ENCODE measurements at regions not wholly inside any gene's neighbourhood (a gene's known extent, or its start where the extent isn't known, plus 50 kb on each side); places are given as distances from the start of the nearest gene placed in this dataset.

GRCh38 chr19:31496076-31496475 lies 146.8 kb upstream of the TSHZ3 start:
- Histone ChIP-seq H3K9me2 (replicated peaks; ENCODE audit: insufficient read depth, low read length) (no peaks in the 10 kb centered on the region), H3K27ac (ENCODE audit: low read length) (no peak overlapping the region), H3K4me3 (ENCODE audit: low read length) (no peak overlapping the region), H3K27me3 (replicated peaks; ENCODE audit: insufficient read depth, low read length) (peaks cover 19% of the 10 kb centered on the region), H3K9me3 (replicated peaks; ENCODE audit: insufficient read depth, low read length) (no peaks in the 10 kb centered on the region), H3K79me2 (ENCODE audit: low read length) (no peaks in the 10 kb centered on the region), H4K20me1 (ENCODE audit: insufficient read depth, low read length) (no peaks in the 10 kb centered on the region), H3F3A (ENCODE audit: insufficient read depth, low read length) (no peaks in the 10 kb centered on the region), H3K4me1 (ENCODE audit: low read length) (no peaks in the 10 kb centered on the region), H2AFZ (ENCODE audit: low read length) (no peak overlapping the region), H3K9ac (ENCODE audit: low read length) (no peak overlapping the region), H3K4me2 (ENCODE audit: low read depth, low read length) (no peak overlapping the region), H3K36me3 (replicated peaks; ENCODE audit: insufficient read depth, low read length) (no peaks in the 10 kb centered on the region)
- DNase-seq = no peak
- TF ChIP-seq CTCF (IDR thresholded peaks at IDR 0.05; ENCODE audit: low read length) (no peak), EZH2 (optimal IDR thresholded peaks at IDR 0.05; ENCODE audit: low read depth, low read length) (no peak), EZH2phosphoT487 (IDR thresholded peaks at IDR 0.05; ENCODE audit: low read length) (no peak)

DNA sequence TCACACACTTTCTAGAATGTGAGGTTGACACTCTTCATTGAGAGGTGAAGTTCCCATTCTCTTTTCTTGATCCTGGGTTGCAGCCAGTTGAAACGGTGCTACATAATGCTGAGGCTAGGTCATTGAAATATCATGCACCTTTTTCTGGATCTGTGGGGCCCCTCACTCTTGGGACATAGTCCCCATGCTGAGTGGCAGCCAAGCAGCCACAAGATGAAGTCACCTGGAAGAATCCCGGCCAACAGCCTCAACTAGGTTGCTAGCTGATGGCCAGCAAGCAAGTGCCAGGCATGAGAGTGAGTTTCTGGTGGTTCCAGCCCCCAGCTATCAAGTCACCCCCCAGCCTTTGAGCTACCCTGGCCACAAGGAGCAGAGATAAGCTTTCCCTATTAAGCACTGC lies 148.5 kb upstream of the TSHZ3 start:
- TF ChIP-seq EZH2 (optimal IDR thresholded peaks at IDR 0.05; ENCODE audit: low read depth, low read length) (no peak), CTCF (IDR thresholded peaks at IDR 0.05; ENCODE audit: low read length) (no peak), EZH2phosphoT487 (IDR thresholded peaks at IDR 0.05; ENCODE audit: low read length) (no peak)
- no peaks in the 10 kb centered on the region for H3K36me3 ChIP-seq (replicated peaks; ENCODE audit: insufficient read depth, low read length)

DNA sequence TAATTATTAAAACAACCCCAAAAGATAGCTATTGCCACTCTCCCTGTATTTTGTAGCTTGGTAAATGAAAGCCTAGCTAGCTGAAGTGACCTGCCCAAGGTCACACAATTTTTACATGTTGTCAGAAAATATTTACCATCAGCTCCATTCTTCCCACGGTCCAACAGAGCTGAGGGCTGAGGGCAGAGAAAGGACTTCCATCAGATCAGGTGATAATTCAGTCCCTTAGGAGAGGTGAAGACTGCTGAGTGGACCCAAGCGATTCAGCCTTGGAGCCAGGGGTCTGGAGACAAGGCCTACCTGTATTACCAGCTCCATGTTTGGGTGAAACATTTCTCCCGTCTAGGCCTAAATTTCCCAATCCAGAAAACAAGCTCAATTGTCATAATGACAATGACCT lies 149.5 kb upstream of the TSHZ3 start:
- H2AFZ ChIP-seq (ENCODE audit: low read length) = no peak overlapping the region

More for the DNA sequence above, 148.5 kb upstream of the TSHZ3 start:
- H3K4me2 ChIP-seq (ENCODE audit: low read depth, low read length) = no peak overlapping the region
- no peaks in the 10 kb centered on the region for H3F3A ChIP-seq (ENCODE audit: insufficient read depth, low read length)
- H3K9me3 ChIP-seq (replicated peaks; ENCODE audit: insufficient read depth, low read length) = no peaks in the 10 kb centered on the region
- H3K9ac ChIP-seq (ENCODE audit: low read length) = no peak overlapping the region
- H3K27ac ChIP-seq (ENCODE audit: low read length) = no peak overlapping the region
- H3K79me2 ChIP-seq (ENCODE audit: low read length) = no peaks in the 10 kb centered on the region
- H4K20me1 ChIP-seq (ENCODE audit: insufficient read depth, low read length) = no peaks in the 10 kb centered on the region
- no peaks in the 10 kb centered on the region for H3K9me2 ChIP-seq (replicated peaks; ENCODE audit: insufficient read depth, low read length)
- no peak overlapping the region for H3K4me3 ChIP-seq (ENCODE audit: low read length)
- H3K4me1 ChIP-seq (ENCODE audit: low read length) = no peaks in the 10 kb centered on the region
- no peak overlapping the region for H2AFZ ChIP-seq (ENCODE audit: low read length)
- H3K27me3 ChIP-seq (replicated peaks; ENCODE audit: insufficient read depth, low read length) = peaks cover 16% of the 10 kb centered on the region
- DNase-seq = no peak

More for the DNA sequence above, 149.5 kb upstream of the TSHZ3 start:
- no peaks in the 10 kb centered on the region for H3K9me3 ChIP-seq (replicated peaks; ENCODE audit: insufficient read depth, low read length)
- H4K20me1 ChIP-seq (ENCODE audit: insufficient read depth, low read length) = no peaks in the 10 kb centered on the region
- no peaks in the 10 kb centered on the region for H3F3A ChIP-seq (ENCODE audit: insufficient read depth, low read length)
- peaks cover 16% of the 10 kb centered on the region for H3K27me3 ChIP-seq (replicated peaks; ENCODE audit: insufficient read depth, low read length)
- no peaks in the 10 kb centered on the region for H3K9me2 ChIP-seq (replicated peaks; ENCODE audit: insufficient read depth, low read length)
- TF ChIP-seq EZH2 (optimal IDR thresholded peaks at IDR 0.05; ENCODE audit: low read depth, low read length) = no peak
- no peak for TF ChIP-seq EZH2phosphoT487 (IDR thresholded peaks at IDR 0.05; ENCODE audit: low read length)
- no peak for TF ChIP-seq CTCF (IDR thresholded peaks at IDR 0.05; ENCODE audit: low read length)
- no peak overlapping the region for H3K27ac ChIP-seq (ENCODE audit: low read length)
- H3K4me3 ChIP-seq (ENCODE audit: low read length) = no peak overlapping the region
- H3K9ac ChIP-seq (ENCODE audit: low read length) = no peak overlapping the region
- no peak overlapping the region for H3K4me2 ChIP-seq (ENCODE audit: low read depth, low read length)
- H3K36me3 ChIP-seq (replicated peaks; ENCODE audit: insufficient read depth, low read length) = no peaks in the 10 kb centered on the region
- H3K4me1 ChIP-seq (ENCODE audit: low read length) = no peaks in the 10 kb centered on the region
- DNase-seq = no peak
- H3K79me2 ChIP-seq (ENCODE audit: low read length) = no peaks in the 10 kb centered on the region

Data from MM.1S (cell line).